ENCODE measurements at regions not wholly inside any gene's neighbourhood (a gene's known extent, or its start where the extent isn't known, plus 50 kb on each side); places are given as distances from the start of the nearest gene placed in this dataset.

DNA sequence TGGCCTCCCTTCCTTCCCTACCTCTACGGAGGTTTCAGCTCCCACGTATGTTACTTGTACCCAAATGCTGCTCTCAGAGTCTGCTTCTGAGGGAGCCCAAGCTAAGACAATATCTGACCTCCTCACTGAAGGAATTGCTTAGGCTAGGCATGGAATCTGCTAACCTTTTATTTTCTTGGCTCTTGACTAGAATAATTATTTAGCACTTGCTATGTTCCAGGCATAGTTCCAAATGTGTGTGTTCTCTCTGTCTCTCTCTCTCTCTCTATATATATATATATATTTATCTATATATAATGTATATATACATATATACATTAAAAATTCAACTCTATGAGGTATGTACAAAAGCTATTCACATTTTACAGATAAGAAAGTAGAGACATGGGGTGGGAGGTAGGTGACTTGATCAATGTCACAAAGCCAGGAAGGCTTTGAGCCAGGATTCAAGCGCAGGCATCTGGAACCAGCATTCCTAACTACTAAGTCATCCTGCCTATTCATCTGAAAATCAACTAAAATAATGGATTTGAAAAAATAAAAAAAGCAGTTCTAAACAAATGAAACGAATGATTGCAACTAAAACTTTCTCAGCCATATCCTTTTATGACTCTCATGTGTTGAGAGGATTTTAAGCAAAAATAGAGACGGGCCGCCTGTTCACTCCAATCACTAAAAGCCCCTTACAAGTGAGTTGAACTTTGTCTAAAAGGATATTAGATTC, 189.7 kb upstream of the JAG1 start:
- no peak for DNase-seq (ENCODE audit: low spot score)

DNA sequence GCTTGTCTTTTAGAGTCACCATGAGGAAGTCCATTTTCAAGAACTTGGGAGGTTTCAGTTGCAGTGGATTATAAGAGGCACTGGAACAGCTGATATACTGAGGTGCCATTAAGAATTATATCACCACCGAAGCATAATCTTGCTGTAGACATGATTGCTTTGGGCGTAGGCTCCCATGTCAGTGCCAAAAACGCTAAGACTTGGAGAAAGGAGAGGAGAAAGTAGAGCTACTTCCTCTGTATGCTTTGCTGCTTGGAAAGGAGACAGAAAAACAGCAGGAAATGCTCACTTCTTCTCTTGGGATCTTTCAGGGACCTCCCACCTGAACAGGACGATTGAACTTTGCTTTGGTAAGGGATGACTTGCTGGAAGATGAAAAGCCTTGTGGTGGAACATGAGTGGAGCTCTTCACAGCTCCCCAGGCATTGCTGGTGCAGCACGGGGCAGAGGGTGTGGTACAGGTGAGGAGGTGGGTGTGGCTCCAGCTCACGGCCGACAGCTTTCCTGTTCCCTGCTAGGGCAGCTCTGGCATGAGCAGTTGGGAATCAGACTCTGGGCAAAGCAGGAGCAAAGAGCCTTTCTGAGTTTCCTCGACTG, 190.4 kb upstream of the JAG1 start:
- no peak for DNase-seq (ENCODE audit: low spot score)

DNA sequence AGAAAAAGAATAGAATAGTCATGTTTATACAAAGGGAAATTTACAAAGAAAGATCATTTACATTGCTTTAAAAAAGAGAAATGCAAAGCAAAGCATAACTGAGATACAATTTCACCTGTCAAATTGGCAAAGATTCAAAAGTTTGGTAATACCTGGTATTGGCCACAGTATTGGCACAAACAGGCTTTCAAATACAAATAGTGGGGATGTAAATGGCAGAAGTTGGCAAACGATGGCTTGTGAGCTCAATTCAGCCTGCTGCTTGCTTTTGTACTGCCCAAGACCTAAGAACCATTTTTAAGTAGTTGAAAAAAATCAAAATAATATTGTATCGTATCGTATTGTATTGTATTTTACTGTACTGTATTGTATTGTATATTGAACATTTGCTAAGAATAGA, 194.5 kb upstream of the JAG1 start:
- no peak for DNase-seq (ENCODE audit: low spot score)

DNA sequence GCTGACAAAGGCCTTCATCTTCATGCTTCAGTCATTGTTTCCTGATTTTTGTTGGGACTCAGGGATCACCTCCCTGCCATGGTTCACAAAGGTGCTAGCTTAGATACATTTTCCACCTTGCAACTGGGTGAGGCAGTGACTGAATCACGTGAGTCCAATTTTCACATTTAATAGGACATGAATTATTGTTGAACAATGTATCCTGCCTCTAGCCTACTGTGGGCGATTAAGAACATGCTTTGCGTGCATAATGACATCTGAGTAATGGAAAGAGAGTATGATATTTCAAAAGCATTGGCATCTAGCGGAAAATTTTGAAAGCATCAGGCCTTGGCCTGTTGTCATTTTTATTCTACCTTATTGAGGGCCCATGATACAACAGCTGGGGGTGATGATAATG, 199.2 kb upstream of the JAG1 start:
- no peak for DNase-seq (ENCODE audit: low spot score)

DNA sequence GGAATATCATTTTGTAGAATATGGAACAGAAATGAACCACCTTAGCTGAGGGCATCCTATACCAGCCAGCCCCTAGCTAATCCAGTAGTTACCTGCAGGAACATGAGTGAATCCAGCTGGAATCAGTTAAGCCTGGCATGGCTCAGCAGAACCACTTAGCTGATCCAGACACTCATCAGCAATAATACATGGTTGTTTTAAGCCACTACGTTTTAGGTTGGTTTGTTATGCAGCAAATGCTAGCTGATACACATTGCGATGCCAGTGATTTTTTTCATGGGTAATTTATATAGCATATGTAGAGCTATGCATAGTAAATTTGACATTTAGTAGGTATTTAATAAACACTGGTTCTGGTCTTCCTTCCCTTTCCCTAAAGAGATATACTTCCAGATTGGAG, 201.9 kb upstream of the JAG1 start:
- no peak for DNase-seq (ENCODE audit: low spot score)

DNA sequence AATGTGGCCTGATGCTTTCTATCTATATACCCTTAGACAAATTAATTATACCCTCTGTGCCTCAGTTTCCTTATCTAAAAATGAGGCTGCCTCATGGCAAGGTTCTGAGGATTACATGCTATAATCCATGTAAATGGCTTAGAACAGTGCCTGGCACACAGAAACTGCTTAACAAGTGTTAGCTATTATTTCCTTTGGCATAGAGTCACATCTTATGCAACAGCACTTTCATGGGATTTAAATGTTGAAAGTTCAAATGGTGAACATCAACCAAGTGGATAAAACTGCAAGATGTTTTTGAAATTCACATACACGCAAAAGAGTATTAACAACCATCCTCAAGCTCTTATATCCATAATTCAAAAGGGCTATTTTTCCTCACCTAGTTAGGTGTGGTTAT, 202.8 kb upstream of the JAG1 start:
- no peak for DNase-seq (ENCODE audit: low spot score)

DNA sequence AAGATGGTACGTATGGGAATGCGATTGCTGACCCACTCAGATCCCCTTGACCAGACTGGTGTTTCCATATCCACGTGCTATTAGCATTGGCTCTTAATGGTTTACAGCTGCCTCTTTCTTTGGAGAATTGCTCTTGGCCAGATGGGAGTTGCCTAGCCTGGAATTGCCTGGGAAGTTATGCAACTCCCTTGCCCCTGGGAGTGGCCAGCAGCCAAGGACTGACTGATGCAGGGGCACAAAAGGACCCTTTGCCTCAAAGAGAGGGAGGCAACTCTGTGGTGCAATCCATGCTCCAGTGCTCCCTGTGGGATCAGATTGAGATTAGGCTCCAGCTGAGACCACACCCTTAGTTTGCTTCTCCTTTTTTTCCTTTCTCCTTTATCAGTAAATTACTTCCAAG, 203.5 kb upstream of the JAG1 start:
- no peak for DNase-seq (ENCODE audit: low spot score)

DNA sequence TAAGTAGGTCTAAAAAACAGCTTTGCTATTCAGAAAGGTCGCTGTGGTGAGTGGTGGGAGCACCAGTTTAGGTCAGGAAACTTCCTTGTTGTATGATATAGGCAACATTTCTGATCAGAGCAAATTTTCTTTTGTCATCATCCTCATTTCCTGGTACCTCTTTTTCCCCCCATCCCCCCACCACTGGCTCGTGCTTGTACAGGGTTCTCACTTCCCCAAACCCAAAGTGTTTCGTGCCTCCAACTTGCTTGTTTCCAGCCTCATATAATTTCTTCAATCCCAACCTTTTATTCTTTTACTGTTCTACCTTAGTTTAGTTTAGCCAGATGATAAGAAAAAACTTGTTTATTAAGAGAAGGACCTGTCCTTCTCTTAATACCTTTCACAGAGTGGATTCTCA, 209.4 kb upstream of the JAG1 start:
- DNase-seq (ENCODE audit: low spot score): no peak

DNA sequence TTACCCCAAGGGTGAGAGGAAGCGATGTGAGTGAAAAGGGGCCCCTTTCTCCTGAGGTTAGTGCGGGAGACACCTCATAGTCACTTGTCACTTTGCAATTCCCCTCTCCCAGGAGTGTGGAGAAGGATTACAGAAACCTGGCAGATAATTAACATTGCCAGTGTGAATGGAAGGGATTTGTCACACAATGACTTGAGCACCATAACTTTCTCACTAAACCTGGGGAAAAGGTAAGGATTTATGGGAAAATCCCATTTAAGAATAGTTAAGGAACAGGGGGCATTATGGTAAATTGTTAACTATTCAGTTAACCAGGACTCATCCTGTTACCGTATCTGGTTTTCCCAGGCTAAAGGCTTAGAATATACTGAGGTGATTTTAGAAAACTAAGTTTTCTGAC, 219.5 kb upstream of the JAG1 start:
- DNase-seq (ENCODE audit: low spot score): no peak

DNA sequence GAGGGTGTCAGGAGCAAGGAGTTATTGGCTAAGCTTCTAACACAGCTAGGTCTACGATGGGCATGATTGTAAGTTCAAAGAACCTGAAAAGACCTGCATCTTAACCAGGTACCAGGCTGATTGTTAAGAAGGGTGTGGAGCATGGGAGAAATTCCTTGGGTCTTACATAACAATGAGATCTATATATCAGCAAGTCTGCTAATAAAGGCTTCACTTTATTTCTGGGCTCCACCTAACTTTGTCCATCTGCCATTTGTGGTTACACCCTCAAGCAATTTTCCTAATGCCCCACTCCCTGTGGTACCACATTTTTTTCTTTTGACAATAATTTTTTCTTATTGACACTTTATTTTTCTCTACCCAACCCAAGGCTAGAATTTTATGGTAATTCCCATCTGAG, 223.5 kb upstream of the JAG1 start:
- no peak for DNase-seq (ENCODE audit: low spot score)

DNA sequence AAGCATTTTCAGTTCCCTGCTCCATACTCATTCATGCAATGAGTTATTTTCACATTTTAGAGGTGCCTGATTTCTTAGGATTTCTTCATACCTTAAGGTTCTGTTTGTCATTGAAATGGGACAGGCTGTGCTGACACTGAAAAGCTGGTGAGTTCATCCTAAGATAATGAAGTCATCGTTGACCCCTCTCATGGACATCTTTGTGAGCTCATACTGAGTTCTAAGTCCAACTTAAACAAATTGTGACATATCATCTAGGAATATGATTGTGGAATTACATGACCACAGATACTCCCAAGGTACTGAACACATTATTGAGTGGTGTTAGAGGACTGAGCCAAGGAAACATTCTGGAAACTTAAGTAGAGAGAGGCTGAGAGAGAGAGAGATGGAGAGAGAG, 224.8 kb upstream of the JAG1 start:
- no peak for DNase-seq (ENCODE audit: low spot score)

DNA sequence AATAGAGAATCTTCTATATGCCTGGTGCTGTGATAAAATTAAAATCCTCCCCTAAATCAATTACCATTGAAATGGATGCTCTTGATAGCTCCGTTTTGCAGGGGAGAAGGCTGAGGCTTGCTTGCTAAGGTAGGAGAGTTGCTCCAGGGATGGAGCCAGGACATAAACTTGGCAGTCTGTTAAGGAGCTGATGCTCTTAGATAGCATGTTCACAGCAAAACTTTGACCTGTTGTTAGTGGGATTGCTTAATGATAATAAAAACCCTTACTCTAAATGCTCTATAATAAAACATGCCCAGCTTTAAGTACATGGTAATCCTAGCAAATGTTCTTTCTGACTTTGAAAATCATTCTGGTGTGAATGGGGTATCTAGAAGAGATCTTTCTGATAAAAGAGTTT, 228.4 kb upstream of the JAG1 start:
- DNase-seq (ENCODE audit: low spot score): no peak

DNA sequence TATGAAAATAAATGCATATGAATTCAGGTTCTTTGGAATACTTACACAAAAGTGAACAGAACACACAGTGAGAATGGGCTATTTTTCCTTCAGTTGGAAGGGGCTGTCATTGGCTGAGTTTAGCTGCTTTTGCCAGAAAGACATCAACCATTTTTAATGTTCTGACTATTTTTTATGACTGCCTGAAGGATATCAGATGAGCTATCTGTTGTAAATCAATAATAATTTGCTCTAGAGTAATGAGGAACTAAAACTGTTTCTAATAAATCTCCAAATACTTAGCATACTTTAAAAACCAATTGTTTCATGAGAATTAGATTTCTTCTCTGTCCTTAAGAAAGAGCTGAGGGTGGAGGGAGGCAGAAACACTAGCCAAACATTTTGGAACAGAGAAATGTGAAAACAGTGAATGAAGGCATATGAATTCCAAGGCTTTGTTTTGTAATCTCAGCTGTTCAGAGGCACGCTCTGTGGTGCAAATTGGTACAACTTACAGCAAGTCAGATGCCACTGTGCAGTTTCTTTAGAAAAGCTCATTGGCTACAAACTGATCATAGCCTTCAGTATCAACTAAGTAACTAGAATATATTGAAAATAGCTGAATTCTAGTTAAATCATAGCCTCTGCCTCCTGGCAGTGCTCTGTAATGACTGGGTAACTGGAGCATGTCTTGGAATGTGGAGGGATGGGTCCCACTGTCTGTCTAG, 228.9 kb upstream of the JAG1 start:
- no peak for DNase-seq (ENCODE audit: low spot score)

DNA sequence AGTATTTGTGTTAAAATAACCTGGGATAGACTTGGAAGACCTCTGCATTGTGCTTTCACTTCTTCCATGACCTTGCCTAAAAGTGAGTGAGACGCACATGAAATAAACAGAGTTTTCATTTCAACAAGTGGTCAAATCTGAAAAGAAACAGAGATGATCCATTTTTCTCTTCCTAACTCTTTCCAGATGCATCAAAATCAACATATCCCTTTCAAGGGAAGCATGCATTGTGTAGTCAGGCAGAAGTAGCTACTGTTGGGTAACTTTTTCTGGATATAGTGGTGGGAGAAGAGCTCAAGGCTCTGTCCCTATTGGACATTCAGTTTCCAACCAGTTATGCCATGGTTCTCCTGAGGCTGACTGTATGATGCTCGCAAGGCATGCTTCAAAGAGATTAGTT, 233.0 kb upstream of the JAG1 start:
- no peak for DNase-seq (ENCODE audit: low spot score)

DNA sequence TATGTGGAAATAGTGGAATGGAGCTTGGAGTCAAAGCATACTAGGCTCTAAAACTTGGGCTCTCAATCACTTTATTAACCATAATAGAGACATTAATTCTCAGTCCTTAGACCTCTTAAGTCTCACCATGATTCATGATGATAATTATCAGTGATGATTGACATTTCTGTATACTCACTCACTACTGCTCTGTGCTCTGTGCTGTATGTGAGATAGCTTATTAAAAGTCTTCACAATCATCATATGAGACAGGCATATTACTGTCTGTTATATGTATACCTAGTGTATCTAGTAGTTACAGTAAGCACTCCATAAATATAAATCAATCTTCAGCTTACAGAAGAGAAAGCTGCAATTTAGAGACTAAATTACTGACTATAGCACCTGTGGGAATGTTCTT, 236.0 kb upstream of the JAG1 start:
- no peak for DNase-seq (ENCODE audit: low spot score)

DNA sequence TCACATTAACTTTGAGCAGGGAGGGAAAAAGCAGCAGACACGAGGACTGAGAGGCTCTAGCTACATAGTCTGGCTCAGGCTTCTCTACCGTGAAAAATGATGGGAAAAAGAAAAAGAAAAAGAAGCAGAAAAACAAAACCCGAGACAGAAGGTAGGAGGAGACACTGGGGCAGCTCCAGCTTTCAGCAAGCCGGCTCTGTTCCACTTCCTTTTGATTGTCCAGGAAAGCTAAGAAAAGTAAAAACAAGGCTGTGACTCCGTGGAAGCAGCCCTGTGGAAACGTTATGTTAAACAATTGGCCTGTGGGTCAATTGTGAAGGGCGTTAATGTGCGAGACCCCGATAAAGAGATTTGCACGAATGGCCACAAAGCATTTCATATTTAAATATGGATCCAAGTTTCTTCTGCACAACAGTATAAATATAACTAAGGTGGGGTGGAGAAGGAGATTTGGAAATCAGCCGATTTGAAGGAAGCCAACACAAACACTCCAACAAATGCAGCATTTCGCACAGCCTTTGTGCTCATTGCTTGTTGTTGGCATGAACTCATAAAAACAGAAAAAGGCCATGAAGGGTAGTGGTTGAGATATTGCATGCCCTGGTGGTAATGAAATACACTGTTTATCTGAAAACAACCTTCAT, 236.9 kb upstream of the JAG1 start:
- DNase-seq (ENCODE audit: low spot score): no peak

DNA sequence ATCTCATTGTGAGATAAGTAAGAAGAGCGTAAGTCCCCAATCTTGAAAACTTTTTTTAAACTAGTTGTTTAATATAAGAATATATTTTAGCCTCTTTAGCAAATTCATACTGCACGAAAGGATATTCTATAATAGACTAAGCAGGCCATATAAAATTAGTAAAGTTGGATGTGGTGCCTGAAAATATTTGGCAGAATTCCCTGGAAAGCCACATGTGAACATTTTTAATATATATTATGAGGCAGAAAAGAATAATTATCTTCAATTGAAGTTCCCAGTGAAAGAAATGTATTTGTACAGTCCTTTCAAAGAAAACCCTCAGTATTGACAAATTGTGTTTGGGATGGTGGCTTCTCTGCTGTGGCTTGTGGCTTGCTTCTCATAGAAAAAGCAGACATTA, 237.5 kb upstream of the JAG1 start:
- DNase-seq (ENCODE audit: low spot score): no peak

DNA sequence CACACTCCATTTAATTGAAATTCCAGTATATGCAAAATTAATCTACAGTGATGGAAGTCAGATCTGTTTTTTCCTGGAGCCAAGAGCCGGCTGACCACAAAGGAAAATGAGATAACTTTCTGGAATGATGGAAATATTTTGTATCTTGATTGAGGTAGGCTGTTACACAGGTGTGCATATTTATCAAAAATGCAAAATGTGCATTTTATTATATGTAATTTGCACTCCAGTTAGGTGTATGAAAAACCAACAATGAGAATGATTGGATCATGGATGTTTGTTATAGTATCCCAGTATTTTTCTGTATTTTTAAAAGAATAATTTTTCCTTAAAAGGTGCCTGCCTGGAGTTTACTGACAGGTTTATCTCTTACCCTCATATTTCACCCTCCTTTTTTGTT, 242.0 kb upstream of the JAG1 start:
- DNase-seq (ENCODE audit: low spot score): no peak

DNA sequence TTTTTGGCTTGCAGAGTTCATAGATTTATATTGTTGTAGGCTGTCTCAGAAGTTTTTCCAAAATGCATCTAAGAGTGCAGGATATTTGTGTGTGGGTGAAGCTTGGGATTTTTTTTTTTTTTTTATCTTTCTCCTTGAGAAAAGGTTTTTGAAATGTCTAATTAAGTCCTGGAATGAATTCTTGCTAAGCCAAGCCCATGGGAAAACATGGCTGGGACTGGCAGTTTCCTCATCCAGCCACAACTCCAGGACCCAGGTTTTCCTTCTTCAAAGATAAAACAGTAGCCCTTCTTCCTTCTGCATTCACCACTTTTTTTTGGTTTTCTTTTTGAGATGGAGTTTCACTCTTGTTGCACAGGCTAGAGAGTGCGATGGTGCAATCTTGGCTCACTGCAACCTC, 242.5 kb upstream of the JAG1 start:
- no peak for DNase-seq (ENCODE audit: low spot score)

DNA sequence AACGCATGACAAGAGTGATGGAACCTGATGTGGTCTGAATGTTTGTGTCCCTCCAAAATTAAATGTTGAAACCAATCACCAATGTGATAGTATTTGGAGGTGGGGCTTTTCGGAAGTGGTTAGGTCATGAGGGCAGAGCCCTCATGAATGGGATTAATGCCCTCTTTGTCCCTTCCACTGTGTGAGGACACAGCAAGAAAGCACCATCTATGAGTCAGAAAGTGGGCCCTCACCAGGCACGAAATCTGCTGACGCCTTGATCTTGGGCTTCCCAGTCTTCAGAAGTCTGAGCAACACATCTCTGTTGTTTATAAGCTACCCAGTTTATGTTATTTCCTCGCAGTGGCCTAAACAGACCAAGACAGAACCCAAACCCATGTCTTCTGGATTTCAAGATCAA, 244.0 kb upstream of the JAG1 start:
- no peak for DNase-seq (ENCODE audit: low spot score)

DNA sequence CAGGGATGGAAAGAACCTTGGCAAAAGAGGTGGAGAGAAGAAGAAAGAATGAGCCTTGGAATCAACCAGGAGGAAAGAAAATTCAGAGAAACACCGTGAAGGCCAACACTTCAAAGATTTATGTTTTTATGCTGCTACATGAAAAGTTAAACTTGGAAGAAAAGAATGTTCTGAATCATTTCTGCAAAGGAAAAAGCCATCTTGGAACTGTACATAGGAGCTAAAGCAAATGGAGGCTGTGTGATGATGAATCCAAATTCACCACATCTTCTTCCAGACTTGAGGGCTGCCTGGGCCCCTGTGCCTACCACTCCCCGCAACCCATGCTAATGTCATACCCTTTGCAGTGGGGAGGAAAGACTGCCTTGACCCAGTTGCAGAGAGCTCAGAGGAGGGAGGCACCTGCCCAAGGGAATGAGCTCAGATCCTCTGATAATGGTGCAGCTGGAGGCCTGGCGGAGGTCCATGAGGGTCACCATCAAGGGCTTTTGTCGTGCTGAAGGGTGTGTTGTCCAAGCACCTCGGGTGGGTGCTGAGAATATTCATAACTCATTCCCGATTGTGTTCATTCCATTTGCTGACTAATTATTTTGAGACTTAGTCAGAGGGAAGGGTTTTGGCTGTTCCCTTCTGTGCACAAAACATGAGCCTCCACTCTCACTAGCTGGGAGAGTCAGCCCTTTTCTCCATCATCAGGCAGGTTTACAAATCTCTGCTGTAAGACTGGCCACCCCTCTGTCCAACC, 245.8 kb upstream of the JAG1 start:
- no peak for DNase-seq (ENCODE audit: low spot score)

DNA sequence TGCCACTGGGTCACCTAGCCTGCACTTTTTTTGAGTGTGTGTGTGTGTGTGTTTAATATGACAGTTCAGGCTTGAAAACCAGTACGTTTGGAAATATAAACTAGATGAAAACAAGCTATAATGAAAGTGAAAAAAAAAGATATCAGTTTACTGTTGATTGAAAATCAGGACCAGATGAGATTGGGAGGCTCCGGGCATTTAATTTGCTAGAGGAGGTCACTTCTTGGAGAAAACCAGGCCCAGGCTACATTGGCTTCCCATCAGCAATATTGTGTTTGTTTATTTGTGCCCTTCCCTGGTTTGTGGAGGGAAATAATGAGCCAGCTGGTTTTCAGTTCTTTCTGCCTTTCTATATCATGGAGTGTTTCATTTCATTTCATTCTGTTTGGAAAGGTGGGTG, 246.6 kb upstream of the JAG1 start:
- no peak for DNase-seq (ENCODE audit: low spot score)
